NCI-H1930 (cell line): ENCODE measurements at regions not wholly inside any gene's neighbourhood (a gene's known extent, or its start where the extent isn't known, plus 50 kb on each side); places are given as distances from the start of the nearest gene placed in this dataset.

Experiments
- DNase-seq, 2 experiments: peaks; one replicate each; lab custom pipeline; 2025; lab: John Stamatoyannopoulos, UW

DNA sequence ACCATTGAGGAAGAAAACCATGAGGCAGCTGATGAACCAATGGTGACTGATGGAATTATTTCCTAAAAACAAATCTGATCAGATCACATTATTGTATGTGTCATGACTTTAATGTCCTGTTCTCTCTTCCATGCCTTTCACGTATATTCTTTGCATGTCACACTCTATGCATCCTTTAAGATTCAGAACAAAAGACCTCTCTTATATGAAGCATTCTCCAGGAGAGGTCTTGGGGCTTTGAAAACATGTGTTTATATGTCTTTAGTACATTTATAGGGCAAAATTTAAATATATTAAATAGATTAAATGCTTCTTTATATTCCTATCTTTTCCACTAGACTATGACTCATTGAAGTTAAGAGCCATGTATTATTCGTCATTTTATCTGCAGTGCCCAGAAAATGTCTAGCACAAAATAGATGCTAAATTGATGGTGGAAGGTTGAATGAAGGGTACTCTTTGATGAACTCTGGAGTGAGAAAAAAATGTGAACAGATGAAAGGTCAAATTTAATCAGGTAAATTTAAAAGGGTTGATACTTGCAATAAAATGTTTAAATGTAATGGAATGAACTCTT, 196.3 kb downstream of the PSAT1 start:
- no peak for DNase-seq

DNA sequence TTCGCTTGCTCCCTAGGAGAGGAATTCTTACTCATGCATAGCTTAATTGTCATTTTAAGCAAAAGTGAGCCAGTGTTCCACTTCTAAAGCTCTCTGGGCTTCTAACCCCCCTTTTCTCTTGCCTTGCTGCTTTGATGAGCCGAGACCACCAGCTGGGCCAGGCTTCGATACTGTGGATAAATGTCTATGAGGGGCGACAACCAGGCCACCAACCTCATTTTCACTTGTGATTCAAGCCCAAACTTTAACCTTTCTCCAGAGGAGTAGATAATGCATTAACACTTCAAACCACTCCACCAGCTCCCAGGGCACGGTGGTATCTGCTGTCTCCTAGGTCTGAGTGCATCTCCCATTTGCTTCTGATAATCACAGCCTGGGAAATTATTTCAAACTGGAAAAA, 205.6 kb downstream of the PSAT1 start:
- DNase-seq = no peak

DNA sequence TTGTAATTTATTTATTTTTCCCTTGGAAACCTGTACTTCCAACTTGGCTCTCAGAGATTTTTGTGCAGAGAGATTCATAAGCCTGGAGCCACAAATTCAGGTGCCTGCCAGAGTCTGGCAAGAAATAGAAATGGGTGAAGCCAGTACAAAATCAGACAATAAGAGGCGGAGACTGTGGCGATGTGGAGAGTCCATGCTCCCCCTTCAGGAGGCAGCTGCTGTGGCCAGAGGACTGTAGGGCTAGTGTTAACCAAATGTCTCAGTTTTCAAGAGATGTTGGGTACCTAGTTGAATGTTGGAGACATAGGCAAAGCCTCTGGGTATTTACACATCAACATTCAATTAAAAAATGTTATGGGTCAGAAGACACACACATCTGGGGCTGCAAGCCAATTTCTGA, 208.6 kb downstream of the PSAT1 start:
- no peak for DNase-seq

DNA sequence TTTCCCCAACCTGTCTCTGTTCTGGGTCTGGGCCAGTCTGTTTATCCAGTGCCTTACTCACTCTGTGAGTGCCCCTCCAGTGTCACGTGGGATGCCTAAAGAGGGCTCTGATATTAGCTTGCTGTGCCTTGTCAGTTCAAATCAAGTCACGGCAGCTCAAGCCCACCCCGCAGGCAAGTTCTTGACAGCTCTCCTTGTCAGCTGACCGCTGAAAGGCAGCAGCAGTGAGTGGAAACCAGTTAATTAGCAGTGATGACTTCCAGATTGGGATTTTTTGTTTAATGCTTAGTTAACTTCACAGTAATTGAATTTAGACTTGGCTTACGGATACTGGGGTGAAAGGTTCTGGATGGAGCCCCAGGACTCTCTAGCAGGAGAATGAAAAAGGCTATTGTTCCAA, 210.1 kb downstream of the PSAT1 start:
- DNase-seq = no peak

DNA sequence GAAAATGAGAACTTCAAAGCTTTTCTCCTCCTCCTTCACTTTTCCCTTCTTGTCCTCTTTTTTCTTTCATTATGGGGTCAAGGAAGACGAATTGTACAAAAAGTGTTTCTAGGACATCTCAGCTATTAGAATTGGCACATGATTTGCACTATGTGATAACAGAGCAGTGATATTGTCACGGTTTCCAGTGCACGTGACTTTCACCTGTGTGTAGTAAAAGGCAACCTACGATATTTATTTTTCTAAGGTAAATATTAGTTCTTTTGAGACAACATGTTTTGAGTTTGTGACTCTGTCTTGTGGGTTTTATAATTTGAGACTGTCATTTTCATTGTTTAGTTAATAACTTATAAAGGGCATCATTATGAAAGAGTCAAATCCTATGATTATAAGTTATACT, 213.1 kb downstream of the PSAT1 start:
- DNase-seq = no peak

DNA sequence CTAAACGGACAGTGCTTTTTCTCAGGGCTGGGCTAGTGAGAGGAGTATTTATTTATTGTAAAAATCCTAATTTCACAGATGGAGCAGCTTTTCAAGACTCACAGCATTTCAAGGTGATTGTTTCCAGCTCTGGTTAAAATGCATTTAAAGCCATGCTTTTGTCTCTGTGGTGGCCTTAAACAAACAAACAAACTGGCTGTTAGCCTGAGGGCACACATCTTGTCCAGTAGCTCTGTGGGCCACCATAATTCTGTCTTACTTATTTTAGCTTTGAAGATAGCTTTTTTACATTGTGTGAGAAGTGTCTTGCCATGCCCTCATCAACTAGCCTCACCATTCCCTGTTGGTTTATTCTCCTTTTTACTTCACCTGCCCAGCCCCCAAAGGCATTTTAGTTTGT, 218.2 kb downstream of the PSAT1 start:
- DNase-seq = no peak

DNA sequence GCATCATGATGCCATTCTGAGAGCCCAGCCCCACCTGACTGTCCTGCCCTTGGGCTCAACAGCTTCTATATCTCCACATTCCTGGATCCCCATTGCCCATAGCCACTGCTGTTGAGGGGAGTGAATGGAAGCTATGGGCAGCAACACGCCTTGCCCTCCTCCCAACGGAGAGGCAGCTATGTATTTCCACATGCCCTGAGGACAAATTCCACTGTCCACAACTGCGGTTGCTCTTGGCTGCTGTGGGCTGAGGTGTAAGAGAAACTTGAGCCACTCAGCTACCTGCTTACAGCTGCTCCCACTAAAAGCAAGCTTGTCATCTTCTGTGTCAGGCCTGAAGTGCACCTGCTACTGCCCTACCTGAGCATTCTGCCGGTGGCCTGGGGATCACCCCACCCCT, 222.9 kb downstream of the PSAT1 start:
- no peak for DNase-seq

DNA sequence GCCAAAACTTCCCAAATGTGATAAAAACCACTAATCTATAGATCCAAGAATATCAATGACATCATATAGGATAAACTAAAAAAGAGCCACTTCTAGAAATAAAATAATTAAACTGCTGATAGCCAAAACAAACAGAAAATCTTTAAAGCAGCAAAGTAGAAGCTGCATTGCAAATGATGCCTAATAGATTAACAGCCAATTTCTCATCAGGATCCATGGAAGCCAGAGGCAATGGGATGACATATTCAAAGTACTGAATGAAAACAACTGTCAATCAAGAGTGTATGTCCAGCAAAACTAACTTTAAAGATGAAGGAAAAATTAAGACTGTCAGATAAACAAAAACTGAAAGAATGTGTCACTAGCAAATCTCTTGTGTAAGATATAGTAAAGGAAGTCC, 224.8 kb downstream of the PSAT1 start:
- DNase-seq = no peak

- no peak for DNase-seq
Observed at GRCh38 chr9:78525986-78526560, 229.1 kb downstream of the PSAT1 start.

DNA sequence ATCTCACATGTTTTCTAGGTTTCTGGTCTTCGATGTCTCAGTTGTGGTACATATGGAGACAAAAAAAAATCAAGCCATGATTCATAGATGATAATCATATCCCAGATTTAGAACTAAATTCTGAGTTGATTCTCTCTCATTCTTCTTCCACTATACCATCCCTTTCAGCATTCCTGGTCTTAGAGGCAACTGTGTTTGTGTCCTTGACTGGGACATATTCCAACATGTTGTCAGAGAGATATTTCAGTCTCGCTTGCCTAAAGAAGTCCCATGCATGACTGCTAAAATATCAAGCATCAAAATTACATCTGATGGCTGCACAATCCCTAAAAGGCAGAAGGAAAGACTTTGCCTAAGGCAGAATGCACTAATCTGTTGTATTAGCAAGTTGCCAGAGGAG, 236.6 kb downstream of the PSAT1 start:
- no peak for DNase-seq

DNA sequence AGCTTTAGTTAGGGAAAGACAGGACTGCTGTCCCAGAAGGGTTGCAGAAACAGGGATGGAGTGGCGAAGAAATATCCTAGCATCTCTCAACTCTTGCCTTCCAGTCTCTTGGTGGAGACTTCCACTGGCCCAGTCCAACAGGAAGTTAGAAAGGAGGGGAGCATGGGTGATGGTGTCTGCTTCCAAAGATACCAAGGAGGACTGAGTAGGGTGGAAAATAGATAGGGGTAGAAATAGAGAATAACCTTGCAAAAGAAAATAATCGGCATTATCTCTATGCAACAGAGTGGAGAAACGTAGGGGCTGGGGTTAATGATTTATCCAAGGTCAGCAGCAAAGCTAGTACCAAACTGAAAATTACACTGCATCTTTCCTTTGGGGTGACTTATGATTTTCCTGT, 242.3 kb downstream of the PSAT1 start:
- no peak for DNase-seq

DNA sequence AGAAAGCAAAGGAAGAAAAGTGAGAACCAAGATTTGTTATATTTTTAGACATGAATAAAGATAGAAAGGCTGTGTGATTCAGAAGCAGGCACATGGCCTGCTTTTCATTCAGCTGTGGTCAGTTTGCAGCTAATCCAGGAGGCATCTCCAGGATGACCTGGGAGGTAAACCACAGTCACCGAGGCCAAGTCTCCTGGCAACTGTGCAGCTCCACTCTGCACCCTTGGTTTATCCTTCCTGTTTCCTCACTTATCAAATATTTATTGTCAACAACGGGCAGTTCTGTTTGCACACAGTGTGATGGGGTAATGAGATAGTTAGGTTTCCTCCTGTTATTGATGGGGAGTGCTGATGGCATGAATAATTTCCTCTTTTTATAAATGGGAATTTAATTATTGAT, 243.0 kb downstream of the PSAT1 start:
- no peak for DNase-seq

- DNase-seq = no peak
Observed at GRCh38 chr9:78541868-78542443, 245.0 kb downstream of the PSAT1 start.

- no peak for DNase-seq
Observed at GRCh38 chr9:78542491-78543181, 245.7 kb downstream of the PSAT1 start.

DNA sequence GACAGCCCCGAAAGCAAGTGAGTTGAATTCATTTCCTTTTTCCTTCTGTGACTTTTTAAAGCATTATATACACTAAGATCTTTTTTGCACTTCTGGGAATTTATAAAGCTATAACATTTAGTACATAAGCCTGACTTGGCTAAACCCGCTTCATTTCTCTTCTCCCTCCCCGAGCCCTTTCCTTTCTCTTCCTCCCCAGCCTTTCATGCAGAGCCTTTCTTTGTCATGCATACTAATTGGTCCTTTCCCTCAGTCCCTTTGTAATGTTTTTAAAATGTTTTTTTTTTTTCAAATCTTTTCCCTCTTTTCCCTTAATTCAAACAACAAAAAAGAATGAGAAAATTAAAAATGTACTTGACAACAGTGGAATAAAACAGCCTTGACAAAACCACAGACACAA, 246.4 kb downstream of the PSAT1 start:
- no peak for DNase-seq

- DNase-seq = no peak
Observed at GRCh38 chr9:78544230-78544629, 247.3 kb downstream of the PSAT1 start.

- no peak for DNase-seq
Observed at GRCh38 chr9:78547831-78548230, 250.9 kb downstream of the PSAT1 start.

GRCh38 chr9:78548670-78549069, 251.7 kb downstream of the PSAT1 start:
- DNase-seq = no peak

DNA sequence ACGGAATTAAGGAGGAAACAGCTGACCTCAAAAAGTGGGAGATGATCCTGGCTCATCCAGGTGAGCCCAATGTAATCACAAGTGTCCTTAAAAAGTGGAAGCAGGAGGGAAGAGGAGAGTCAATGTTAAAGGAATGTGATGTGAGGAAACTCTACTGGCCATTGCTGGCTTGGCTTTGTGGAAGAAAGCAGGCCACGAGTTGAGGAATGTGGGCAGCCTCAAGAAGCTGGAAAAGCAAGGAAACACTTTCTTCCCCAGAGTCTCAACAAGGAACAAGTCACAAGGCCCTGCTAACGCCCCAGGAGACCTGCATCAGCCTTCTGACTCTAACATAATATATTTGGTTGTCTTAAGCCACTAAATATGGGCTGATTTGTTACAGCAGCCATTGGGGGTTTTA, 252.8 kb downstream of the PSAT1 start:
- DNase-seq = no peak

DNA sequence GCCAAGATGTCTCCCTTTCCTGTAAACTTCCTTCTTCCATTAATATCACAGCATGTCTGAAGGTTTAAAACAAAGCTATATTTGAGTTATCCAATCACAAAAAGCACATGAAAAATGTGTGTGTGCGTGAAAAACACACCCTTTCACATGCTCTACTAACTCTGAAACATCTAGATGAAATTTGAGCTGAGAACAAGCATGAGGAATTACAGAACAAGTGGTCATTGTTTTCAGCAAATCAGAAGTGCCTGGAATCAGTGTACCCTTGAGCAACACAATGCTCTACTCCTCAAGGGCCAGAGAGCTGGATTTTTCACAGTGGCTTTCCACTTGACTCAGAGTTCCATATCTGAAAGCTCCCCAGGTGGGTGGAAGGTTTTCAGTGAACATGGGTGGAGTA, 255.9 kb downstream of the PSAT1 start:
- DNase-seq = no peak

DNA sequence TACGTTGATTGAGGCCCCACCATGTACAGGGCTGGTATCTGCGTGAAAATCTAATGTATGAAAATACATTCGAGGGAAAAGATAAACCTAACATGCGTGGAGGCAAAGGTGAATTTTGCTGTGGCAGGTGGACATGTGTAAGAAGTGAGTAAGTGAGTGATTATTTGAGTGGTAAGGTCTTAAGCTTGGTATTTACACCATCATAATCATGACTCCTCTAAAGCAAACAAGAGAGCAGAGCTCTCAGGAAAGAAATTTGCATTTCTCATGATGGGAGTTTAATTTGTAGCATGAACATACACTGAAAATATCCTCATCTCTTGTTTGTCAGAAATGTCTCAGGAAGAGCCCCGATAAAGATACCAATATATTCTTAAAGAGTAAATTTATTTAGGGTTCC, 260.6 kb downstream of the PSAT1 start:
- DNase-seq = no peak

GRCh38 chr9:78559449-78559885, 262.5 kb downstream of the PSAT1 start:
- no peak for DNase-seq

- DNase-seq = no peak
Observed at GRCh38 chr9:78562021-78562420, 265.1 kb downstream of the PSAT1 start.

- DNase-seq = no peak
Observed at GRCh38 chr9:78563269-78563668, 266.3 kb downstream of the PSAT1 start.
